ENCODE measurements at regions not wholly inside any gene's neighbourhood (a gene's known extent, or its start where the extent isn't known, plus 50 kb on each side); places are given as distances from the start of the nearest gene placed in this dataset.

DNA sequence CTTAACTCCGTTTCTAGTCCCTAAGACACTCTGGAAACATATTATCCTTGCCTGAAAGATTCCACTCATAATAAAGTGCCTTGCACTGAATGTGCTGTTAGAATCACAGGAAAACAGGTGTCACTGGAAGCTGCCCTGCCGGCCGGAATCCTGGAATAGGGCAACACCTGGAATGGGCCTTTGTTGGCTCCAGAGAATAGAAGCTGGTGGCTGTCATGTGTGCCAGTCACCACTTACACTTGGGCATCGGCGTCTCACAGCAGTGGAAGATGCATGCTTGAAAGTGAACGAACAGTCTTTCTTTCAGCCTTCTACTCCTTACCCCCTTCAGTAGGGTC is 90.8 kb upstream of the AFDN start:
- TF ChIP-seq POLR2AphosphoS5 (IDR thresholded peaks at IDR 0.05; ENCODE audit: insufficient read depth, low read depth, low read length) (no peak), CTCF (IDR thresholded peaks at IDR 0.05; ENCODE audit: extremely low read depth in 1 of 2, insufficient read depth in 1 of 2, low read depth in 1 of 2, low read length in 2 of 2) (no peak), POLR2A (IDR thresholded peaks at IDR 0.05; ENCODE audit: low read depth, low read length) (no peak), FOS (IDR thresholded peaks at IDR 0.05; ENCODE audit: borderline replicate concordance, insufficient read depth, low read length) (no peak)

Measured in endothelial cell of umbilical vein (primary cell).